CD14-positive monocyte (primary cell): ENCODE measurements at regions not wholly inside any gene's neighbourhood (a gene's known extent, or its start where the extent isn't known, plus 50 kb on each side); places are given as distances from the start of the nearest gene placed in this dataset.
A peak's percentile ranks its signal among the peaks of the same experiment; 100 is the strongest.

Experiments
- DNase-seq, 3 donors: peaks; one replicate each; pipeline ENCODE4 v3.0.0-alpha.2; 2011 to 2022
- H2AFZ ChIP-seq: 2 replicates; pipeline ENCODE4 v1.6.0; 2012; ENCODE audit warnings: mild to moderate bottlenecking, low read depth, low read length, inconsistent platforms; ENCODE audit not compliant: insufficient read depth, poor library complexity, severe bottlenecking
- H3K27ac ChIP-seq, 2 donors: 1 replicate in 1 of 2; 2 replicates in 1 of 2; pipeline ENCODE4 v1.5.1; 2012 to 2013; ENCODE audit warnings: low read length in 2 of 2, control low read depth in 1 of 2, inconsistent platforms in 1 of 2, low read depth in 1 of 2, mild to moderate bottlenecking in 1 of 2
- H3K27me3 ChIP-seq, 2 donors: one replicate each; pipeline versions ENCODE4 v1.6.0 to v1.6.1; 2011 to 2013; ENCODE audit warnings: low read length in 2 of 2; ENCODE audit not compliant: control insufficient read depth in 2 of 2, insufficient read depth in 2 of 2
- H3K36me3 ChIP-seq, 2 donors: replicated peaks in 1 of 2; 1 replicate in 1 of 2; 2 replicates in 1 of 2; pipeline versions ENCODE4 v1.5.1 to v1.6.1; 2012 to 2013; ENCODE audit warnings: low read length in 2 of 2, control low read depth in 1 of 2, inconsistent platforms in 1 of 2, mild to moderate bottlenecking in 1 of 2; ENCODE audit not compliant: insufficient read depth in 2 of 2, control insufficient read depth in 1 of 2
- H3K4me1 ChIP-seq, 2 donors: 1 replicate in 1 of 2; 2 replicates in 1 of 2; pipeline versions ENCODE4 v1.5.1 to v1.6.1; 2012 to 2013; ENCODE audit warnings: low read length in 2 of 2, control low read depth in 1 of 2, inconsistent platforms in 1 of 2, mild to moderate bottlenecking in 1 of 2, moderate library complexity in 1 of 2; ENCODE audit not compliant: insufficient read depth in 2 of 2, control insufficient read depth in 1 of 2
- H3K4me2 ChIP-seq: replicated peaks from 2 replicates; pipeline ENCODE3; 2012; ENCODE audit warnings: low read length, moderate library complexity, mild to moderate bottlenecking; ENCODE audit not compliant: poor library complexity, severe bottlenecking; ENCODE audit errors: extremely low read depth
- H3K4me3 ChIP-seq, 3 experiments: fragments of 200-600 bp in 1 of 3; sonication (generic) in 1 of 3; replicated peaks in 1 of 3; 1 replicate in 2 of 3; 2 replicates in 1 of 3; pipeline ENCODE4 v1.5.1; 2011 to 2013; ENCODE audit warnings: low read length in 3 of 3, mild to moderate bottlenecking in 3 of 3, control low read depth in 2 of 3, low read depth in 2 of 3, inconsistent platforms in 1 of 3, moderate library complexity in 1 of 3
- H3K79me2 ChIP-seq: 2 replicates; pipeline ENCODE4 v1.6.0; 2012; ENCODE audit warnings: mild to moderate bottlenecking, control low read depth, inconsistent platforms, low read length, moderate library complexity; ENCODE audit not compliant: insufficient read depth
- H3K9ac ChIP-seq: 2 replicates; pipeline ENCODE4 v1.6.0; 2017; ENCODE audit warnings: low read length, mild to moderate bottlenecking; ENCODE audit not compliant: insufficient read depth, poor library complexity, severe bottlenecking
- H3K9me3 ChIP-seq, 2 donors: replicated peaks in 1 of 2; 1 replicate in 1 of 2; 2 replicates in 1 of 2; pipeline versions ENCODE4 v1.5.1 to v1.6.1; 2012 to 2013; ENCODE audit warnings: low read length in 2 of 2, control low read depth in 1 of 2; ENCODE audit not compliant: control insufficient read depth in 1 of 2, insufficient read depth in 1 of 2
- H4K20me1 ChIP-seq: 2 replicates; pipeline ENCODE4 v1.6.0; 2012; ENCODE audit warnings: mild to moderate bottlenecking, low read length, control low read depth, moderate library complexity; ENCODE audit not compliant: insufficient read depth
- H3K27ac Mint-ChIP-seq, 7 donors: one replicate each; pipeline ENCODE4 v1.8.0; 2020; ENCODE audit warnings: mild to moderate bottlenecking in 7 of 7, mixed read lengths in 7 of 7, moderate library complexity in 6 of 7, inconsistent platforms in 2 of 7
- H3K27me3 Mint-ChIP-seq, 3 donors: one replicate each; pipeline ENCODE4 v1.8.0; 2021 to 2022; ENCODE audit warnings: low read depth in 3 of 3, mild to moderate bottlenecking in 3 of 3, mixed read lengths in 3 of 3, moderate library complexity in 3 of 3, inconsistent platforms in 1 of 3
- H3K36me3 Mint-ChIP-seq, 2 donors: one replicate each; pipeline ENCODE4 v1.8.0; 2020; ENCODE audit warnings: mixed read lengths in 2 of 2, inconsistent platforms in 1 of 2, mild to moderate bottlenecking in 1 of 2
- H3K4me1 Mint-ChIP-seq: one replicate; pipeline ENCODE4 v1.8.0; 2020; ENCODE audit warnings: mild to moderate bottlenecking, mixed read lengths
- H3K4me3 Mint-ChIP-seq, 2 donors: one replicate each; pipeline ENCODE4 v1.8.0; 2020; ENCODE audit warnings: mild to moderate bottlenecking in 2 of 2, mixed read lengths in 2 of 2, moderate library complexity in 1 of 2
- H3K9me3 Mint-ChIP-seq, 7 donors: one replicate each; pipeline ENCODE4 v1.8.0; 2020 to 2022; ENCODE audit warnings: mixed read lengths in 7 of 7, mild to moderate bottlenecking in 6 of 7, moderate library complexity in 6 of 7, inconsistent platforms in 2 of 7
- CTCF ChIP-seq: fragments of 200-600 bp; IDR thresholded peaks from one replicate; pipeline ENCODE4 v1.8.0; 2022; ENCODE audit warnings: antibody characterized with exemption, mild to moderate bottlenecking
- WGBS: methylation state at CpG from one replicate; pipeline ENCODE4 v1.1.5; 2013; ENCODE audit warnings: missing lambda C conversion rate; ENCODE audit not compliant: insufficient coverage; 5-methylcytosine and 5-hydroxymethylcytosine counted together
- intact Hi-C, 2 donors: fragments of 100-400 bp; cut with micrococcal nuclease; formaldehyde crosslinking; loops; one replicate each; pipeline versions ENCODE4 v1.15.0 to v1.15.1; 2023

- no peaks in the 10 kb centered on the region for H4K20me1 ChIP-seq
- Mint-ChIP-seq H3K27me3 (no peaks in the 10 kb centered on the region), H3K36me3 (no peaks in the 10 kb centered on the region), H3K4me1 (no peaks in the 10 kb centered on the region), H3K9me3 (peaks cover 0 to 6% (median 3%) of the 10 kb centered on the region in 7 donors), H3K27ac (no peak overlapping the region), H3K4me3 (no peak overlapping the region)
- DNase-seq = no peak
- no peak overlapping the region for H3K27ac ChIP-seq
- WGBS = no CpG with 5 or more reads among the region's 3 CpGs
- H3K36me3 ChIP-seq = no peaks in the 10 kb centered on the region
- H3K9me3 ChIP-seq = no peaks in the 10 kb centered on the region
- H3K4me1 ChIP-seq = no peaks in the 10 kb centered on the region
- intact Hi-C loops = no loop called here
- H3K4me2 ChIP-seq = no peak overlapping the region
- no peaks in the 10 kb centered on the region for H3K79me2 ChIP-seq
- no peak overlapping the region for H2AFZ ChIP-seq
- no peak for TF ChIP-seq CTCF
- H3K9ac ChIP-seq = no peak overlapping the region
- no peaks in the 10 kb centered on the region for H3K27me3 ChIP-seq
- H3K4me3 ChIP-seq = no peak overlapping the region
Observed at GRCh38 chr13:75945841-75946482, 309.8 kb downstream of the LMO7 start.

- Mint-ChIP-seq H3K4me3 (no peak overlapping the region), H3K36me3 (no peaks in the 10 kb centered on the region)
- 36% methylated on average over 1 of the region's 2 CpGs for WGBS
Observed at GRCh38 chr13:75938811-75939560, 302.9 kb downstream of the LMO7 start.

More at GRCh38 chr13:75938811-75939560, 302.9 kb downstream of the LMO7 start:
- Histone ChIP-seq H3K27ac (no peak overlapping the region), H3K36me3 (no peaks in the 10 kb centered on the region), H3K79me2 (no peaks in the 10 kb centered on the region), H3K4me3 (no peak overlapping the region), H3K4me1 (no peaks in the 10 kb centered on the region), H4K20me1 (no peaks in the 10 kb centered on the region), H3K27me3 (no peaks in the 10 kb centered on the region), H2AFZ (no peak overlapping the region), H3K9me3 (no peaks in the 10 kb centered on the region), H3K4me2 (no peak overlapping the region), H3K9ac (no peak overlapping the region)
- Mint-ChIP-seq H3K27me3 (no peaks in the 10 kb centered on the region), H3K4me1 (peaks cover 6% of the 10 kb centered on the region), H3K9me3 (peaks cover 0 to 5% (median 2%) of the 10 kb centered on the region in 7 donors), H3K27ac (peak overlapping the region in 1 of 7 donors; percentile 27)
- no peak for TF ChIP-seq CTCF
- intact Hi-C loops = no loop called here
- DNase-seq = no peak
